ENCODE measurements at regions not wholly inside any gene's neighbourhood (a gene's known extent, or its start where the extent isn't known, plus 50 kb on each side); places are given as distances from the start of the nearest gene placed in this dataset.

GRCh38 chr6:106746652-106747051 is 117.3 kb downstream of the QRSL1 start:
- Histone ChIP-seq H2BK15ac (ENCODE audit: low read depth, low read length) (no peak overlapping the region), H3T11ph (ENCODE audit: low read length) (no peak overlapping the region), H2AK5ac (ENCODE audit: insufficient read length, low read length) (no peak overlapping the region), H2BK12ac (ENCODE audit: insufficient read length, low read depth, low read length) (no peak overlapping the region), H4K91ac (ENCODE audit: insufficient read length, low read depth, low read length) (no peak overlapping the region), H4K20me1 (ENCODE audit: control insufficient read depth, insufficient read depth, insufficient read length) (no peaks in the 10 kb centered on the region), H3K4me1 (ENCODE audit: insufficient read depth, low read length) (peaks cover 12% of the 10 kb centered on the region), H4K8ac (replicated peaks; ENCODE audit: insufficient read length, low read depth, low read length) (no peak overlapping the region), H3K23me2 (ENCODE audit: insufficient read length, low read depth, low read length, poor library complexity, severe bottlenecking) (no peaks in the 10 kb centered on the region), H2BK120ac (ENCODE audit: low read depth, low read length, poor library complexity, severe bottlenecking) (no peak overlapping the region), H3K27ac (ENCODE audit: insufficient read length, low read depth, low read length) (no peak overlapping the region), H3K56ac (ENCODE audit: insufficient read length, low read depth, low read length) (no peak overlapping the region), H2BK20ac (ENCODE audit: low read depth, low read length, poor library complexity, severe bottlenecking) (no peak overlapping the region), H3K27me3 (ENCODE audit: insufficient read depth, low read length) (no peaks in the 10 kb centered on the region), H3K23ac (ENCODE audit: insufficient read length, low read depth, low read length) (no peak overlapping the region), H3K79me1 (ENCODE audit: insufficient read depth, low read depth, low read length, poor library complexity, severe bottlenecking) (no peaks in the 10 kb centered on the region), H3K14ac (ENCODE audit: insufficient read depth, low read length) (no peak overlapping the region), H2AFZ (ENCODE audit: low read length) (no peak overlapping the region), H3K79me2 (ENCODE audit: insufficient read depth, low read length) (no peaks in the 10 kb centered on the region), H2BK5ac (ENCODE audit: insufficient read length, low read length) (no peak overlapping the region), H3K4me2 (ENCODE audit: insufficient read depth, insufficient read length, low read length) (no peak overlapping the region), H4K5ac (ENCODE audit: insufficient read length, low read depth, low read length) (no peak overlapping the region), H3K18ac (ENCODE audit: insufficient read length, low read depth, low read length) (no peak overlapping the region), H3K9ac (ENCODE audit: extremely low read depth, insufficient read length, low read length) (no peak overlapping the region), H3K9me3 (ENCODE audit: control insufficient read depth, low read depth, low read length) (peaks cover 14% of the 10 kb centered on the region), H3K4ac (ENCODE audit: low read depth, low read length) (no peak overlapping the region)
- Mint-ChIP-seq H3K9me3 (peaks cover 24 to 27% of the 10 kb centered on the region in 2 experiments), H3K4me1 (peaks cover 49 to 52% of the 10 kb centered on the region in 2 experiments), H3K27me3 (ENCODE audit: low read depth) (peaks cover 1% of the 10 kb centered on the region), H3K27ac (no peak overlapping the region), H3K4me3 (no peak overlapping the region), H3K36me3 (ENCODE audit: insufficient read depth in 1 of 3, low read depth in 3 of 3) (peaks cover 15 to 29% (median 19%) of the 10 kb centered on the region in 3 experiments)
- no peak for TF ChIP-seq CTCF (conservative IDR thresholded peaks at IDR 0.05)
- no CpG with 5 or more reads among the region's 3 CpGs for WGBS (ENCODE audit: extremely low coverage, insufficient read length, low lambda C conversion rate)
- DNase-seq, result no peak

Data from H9 (cell line).